ENCODE measurements at regions not wholly inside any gene's neighbourhood (a gene's known extent, or its start where the extent isn't known, plus 50 kb on each side); places are given as distances from the start of the nearest gene placed in this dataset.

GRCh38 chr3:24850245-24850644 lies 355.6 kb upstream of the THRB start:
- H2AK5ac ChIP-seq (ENCODE audit: low read depth, low read length) = no peak overlapping the region
- no peaks in the 10 kb centered on the region for H3K4me1 ChIP-seq (ENCODE audit: control insufficient read depth, insufficient read depth, low read length)
- no peak for TF ChIP-seq FOS (IDR thresholded peaks at IDR 0.05; ENCODE audit: low read depth, low read length)
- TF ChIP-seq, protein P1, sequence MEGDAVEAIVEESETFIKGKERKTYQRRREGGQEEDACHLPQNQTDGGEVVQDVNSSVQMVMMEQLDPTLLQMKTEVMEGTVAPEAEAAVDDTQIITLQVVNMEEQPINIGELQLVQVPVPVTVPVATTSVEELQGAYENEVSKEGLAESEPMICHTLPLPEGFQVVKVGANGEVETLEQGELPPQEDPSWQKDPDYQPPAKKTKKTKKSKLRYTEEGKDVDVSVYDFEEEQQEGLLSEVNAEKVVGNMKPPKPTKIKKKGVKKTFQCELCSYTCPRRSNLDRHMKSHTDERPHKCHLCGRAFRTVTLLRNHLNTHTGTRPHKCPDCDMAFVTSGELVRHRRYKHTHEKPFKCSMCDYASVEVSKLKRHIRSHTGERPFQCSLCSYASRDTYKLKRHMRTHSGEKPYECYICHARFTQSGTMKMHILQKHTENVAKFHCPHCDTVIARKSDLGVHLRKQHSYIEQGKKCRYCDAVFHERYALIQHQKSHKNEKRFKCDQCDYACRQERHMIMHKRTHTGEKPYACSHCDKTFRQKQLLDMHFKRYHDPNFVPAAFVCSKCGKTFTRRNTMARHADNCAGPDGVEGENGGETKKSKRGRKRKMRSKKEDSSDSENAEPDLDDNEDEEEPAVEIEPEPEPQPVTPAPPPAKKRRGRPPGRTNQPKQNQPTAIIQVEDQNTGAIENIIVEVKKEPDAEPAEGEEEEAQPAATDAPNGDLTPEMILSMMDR (conservative IDR thresholded peaks at IDR 0.05; ENCODE audit: low read depth, low read length) = no peak
- TF ChIP-seq CHD1 (IDR thresholded peaks at IDR 0.05; ENCODE audit: low read depth, low read length) = no peak
- no peak for TF ChIP-seq CEBPB (IDR thresholded peaks at IDR 0.05; ENCODE audit: low read depth, low read length)
- TF ChIP-seq RFX5 (IDR thresholded peaks at IDR 0.05; ENCODE audit: low read depth, low read length) = no peak
- TF ChIP-seq POLR2A (IDR thresholded peaks at IDR 0.05; ENCODE audit: low read depth, low read length) = no peak
- TF ChIP-seq MAFK (IDR thresholded peaks at IDR 0.05; ENCODE audit: low read depth, low read length) = no peak
- TF ChIP-seq, protein P2, sequence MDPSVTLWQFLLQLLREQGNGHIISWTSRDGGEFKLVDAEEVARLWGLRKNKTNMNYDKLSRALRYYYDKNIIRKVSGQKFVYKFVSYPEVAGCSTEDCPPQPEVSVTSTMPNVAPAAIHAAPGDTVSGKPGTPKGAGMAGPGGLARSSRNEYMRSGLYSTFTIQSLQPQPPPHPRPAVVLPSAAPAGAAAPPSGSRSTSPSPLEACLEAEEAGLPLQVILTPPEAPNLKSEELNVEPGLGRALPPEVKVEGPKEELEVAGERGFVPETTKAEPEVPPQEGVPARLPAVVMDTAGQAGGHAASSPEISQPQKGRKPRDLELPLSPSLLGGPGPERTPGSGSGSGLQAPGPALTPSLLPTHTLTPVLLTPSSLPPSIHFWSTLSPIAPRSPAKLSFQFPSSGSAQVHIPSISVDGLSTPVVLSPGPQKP (IDR thresholded peaks at IDR 0.05; ENCODE audit: borderline replicate concordance, low read depth, low read length) = no peak
- no TSS peak for BruUV-seq (replicated peaks)
- no peak overlapping the region for H2BK5ac ChIP-seq (ENCODE audit: low read depth, low read length, poor library complexity, severe bottlenecking)
- no peak overlapping the region for H3K27ac ChIP-seq (ENCODE audit: insufficient read depth, low read length)
- H3K27me3 ChIP-seq (ENCODE audit: control insufficient read depth, insufficient read depth, low read length) = no peaks in the 10 kb centered on the region
- H2AK9ac ChIP-seq (replicated peaks; ENCODE audit: low read depth, low read length, poor library complexity) = no peak overlapping the region
- H3K36me3 ChIP-seq (ENCODE audit: control insufficient read depth, insufficient read depth, low read length) = no peaks in the 10 kb centered on the region
- H4K8ac ChIP-seq (ENCODE audit: low read depth in 2 of 2, low read length in 2 of 2) = no peak overlapping the region
- H2BK15ac ChIP-seq (ENCODE audit: low read depth, low read length) = no peak overlapping the region
- H4K91ac ChIP-seq (ENCODE audit: insufficient read depth, low read depth, low read length) = no peak overlapping the region
- POLR2A ChIA-PET (ENCODE audit: unreplicated experiment) = no interaction called here
- no peaks in the 10 kb centered on the region for H3K9me1 ChIP-seq (ENCODE audit: insufficient read depth, low read length)
- H3K4ac ChIP-seq (ENCODE audit: low read depth, low read length) = no peak overlapping the region
- H3K4me3 ChIP-seq (ENCODE audit: insufficient read depth, low read depth, low read length) = no peak overlapping the region
- no peak overlapping the region for H3K56ac ChIP-seq (ENCODE audit: extremely low read depth, insufficient read depth, low read length)
- no CpG with 5 or more reads among the region's 2 CpGs for WGBS, 2 experiments (ENCODE audit: extremely low coverage in 2 of 2, insufficient read length in 1 of 2)
- peaks cover 4% of the 10 kb centered on the region; the same call in 1 of the 2 replicates for H3K9me3 ChIP-seq (ENCODE audit: control insufficient read depth, insufficient read depth, low read length)
- H4K5ac ChIP-seq (ENCODE audit: low read depth, low read length) = no peak overlapping the region
- no peak overlapping the region for H3K14ac ChIP-seq (replicated peaks; ENCODE audit: low read depth, low read length)
- H2BK20ac ChIP-seq (ENCODE audit: low read depth, low read length) = no peak overlapping the region
- ATAC-seq (ENCODE audit: low read depth) (no peak), DNase-seq (no peak)
- H2AFZ ChIP-seq (replicated peaks; ENCODE audit: low read length, poor library complexity) = no peak overlapping the region
- no peaks in the 10 kb centered on the region for H3K79me1 ChIP-seq (ENCODE audit: low read depth in 1 of 2, low read length in 2 of 2)
- H4K20me1 ChIP-seq (ENCODE audit: insufficient read depth, low read length) = no peaks in the 10 kb centered on the region
- H3K18ac ChIP-seq (ENCODE audit: low read depth, low read length) = no peak overlapping the region
- H2BK120ac ChIP-seq (ENCODE audit: low read depth, low read length) = no peak overlapping the region
- H3K4me2 ChIP-seq (ENCODE audit: low read depth, low read length) = no peak overlapping the region
- in situ Hi-C loops (cut with MboI; ENCODE audit: low sequenced_read_pairs) (no loop called here), dilution Hi-C loops (cut with HindIII; ENCODE audit: low sequenced_read_pairs, unreplicated experiment) (no loop called here), intact Hi-C loops (cut with micrococcal nuclease) (no loop called here)
- H3K23ac ChIP-seq (ENCODE audit: low read depth, low read length) = no peak overlapping the region
- no peak overlapping the region for H3K9ac ChIP-seq (ENCODE audit: low read depth, low read length)
- CTCF ChIA-PET = no interaction called here
